GM23338 (cell line): ENCODE measurements at regions not wholly inside any gene's neighbourhood (a gene's known extent, or its start where the extent isn't known, plus 50 kb on each side); places are given as distances from the start of the nearest gene placed in this dataset.

Source experiments
- ATAC-seq: fragments of 200-7000 bp; cut with Tn5 transposase; 3 replicates; pipeline ENCODE4 v1.9.1; 2020
- DNase-seq: peaks from one replicate; pipeline ENCODE4 v3.0.0-alpha.2; 2015; ENCODE audit warnings: low spot score
- H2AFZ ChIP-seq: fragments of 200-600 bp; sonication (generic); 2 replicates; pipeline ENCODE4 v1.8.0; 2016; ENCODE audit warnings: antibody characterized with exemption, mild to moderate bottlenecking, moderate library complexity
- H3F3A ChIP-seq: fragments of 200-600 bp; sonication (generic); replicated peaks from 2 replicates; pipeline ENCODE4 v1.8.0; 2017; ENCODE audit warnings: antibody characterized with exemption, mixed run types, low read depth
- H3K27ac ChIP-seq: fragments of 200-600 bp; sonication (generic); 2 replicates; pipeline ENCODE4 v1.6.1; 2016; ENCODE audit warnings: low read depth
- H3K27me3 ChIP-seq: fragments of 200-600 bp; sonication (generic); 2 replicates; pipeline ENCODE4 v1.8.0; 2016; ENCODE audit warnings: mild to moderate bottlenecking, mixed run types, moderate library complexity; ENCODE audit not compliant: insufficient read depth
- H3K36me3 ChIP-seq: fragments of 200-600 bp; sonication (generic); 2 replicates; pipeline ENCODE4 v1.8.0; 2016; ENCODE audit warnings: mild to moderate bottlenecking; ENCODE audit not compliant: insufficient read depth
- H3K4me1 ChIP-seq: fragments of 200-600 bp; sonication (generic); 2 replicates; pipeline ENCODE4 v1.8.0; 2016; ENCODE audit warnings: mild to moderate bottlenecking, moderate library complexity; ENCODE audit not compliant: insufficient read depth
- H3K4me2 ChIP-seq: fragments of 200-600 bp; sonication (generic); 2 replicates; pipeline ENCODE4 v1.7.1; 2017; ENCODE audit warnings: mixed run types
- H3K4me3 ChIP-seq: fragments of 200-600 bp; sonication (generic); 2 replicates; pipeline ENCODE4 v1.6.1; 2016; ENCODE audit warnings: mixed run types
- H3K79me2 ChIP-seq: fragments of 200-600 bp; sonication (generic); replicated peaks from 2 replicates; pipeline ENCODE4 v1.8.0; 2017; ENCODE audit warnings: mild to moderate bottlenecking; ENCODE audit not compliant: insufficient read depth
- H3K9me2 ChIP-seq: fragments of 200-600 bp; sonication (generic); 2 replicates; pipeline ENCODE4 v1.8.0; 2017; ENCODE audit not compliant: insufficient read depth
- H4K20me1 ChIP-seq: fragments of 200-600 bp; sonication (generic); replicated peaks from 2 replicates; pipeline ENCODE4 v1.8.0; 2017; ENCODE audit warnings: mild to moderate bottlenecking; ENCODE audit not compliant: insufficient read depth
- H3K27ac Mint-ChIP-seq: 2 replicates; pipeline ENCODE4 v1.8.0; 2020; ENCODE audit warnings: inconsistent platforms, mild to moderate bottlenecking, moderate library complexity, mixed read lengths
- H3K27me3 Mint-ChIP-seq: 3 replicates; pipeline ENCODE4 v1.8.0; 2022; ENCODE audit warnings: low read depth, mild to moderate bottlenecking, moderate library complexity, mixed read lengths, inconsistent platforms; ENCODE audit not compliant: insufficient read depth, poor library complexity
- H3K36me3 Mint-ChIP-seq: 3 replicates; pipeline ENCODE4 v1.8.0; 2021; ENCODE audit warnings: low read depth, mild to moderate bottlenecking, inconsistent platforms, moderate library complexity, mixed read lengths
- H3K4me1 Mint-ChIP-seq: 3 replicates; pipeline ENCODE4 v1.8.0; 2020; ENCODE audit warnings: mild to moderate bottlenecking, inconsistent platforms, mixed read lengths
- H3K4me3 Mint-ChIP-seq: 3 replicates; pipeline ENCODE4 v1.8.0; 2021; ENCODE audit warnings: moderate library complexity, mild to moderate bottlenecking, inconsistent platforms, mixed read lengths
- H3K9me3 Mint-ChIP-seq: 3 replicates; pipeline ENCODE4 v1.8.0; 2020; ENCODE audit warnings: moderate library complexity, mild to moderate bottlenecking, inconsistent platforms, mixed read lengths
- CREB1 ChIP-seq: fragments of 250-450 bp; sonication (Bioruptor Pico); IDR thresholded peaks from 2 replicates; pipeline ENCODE4 v1.5.0; 2020; ENCODE audit warnings: low read depth, mild to moderate bottlenecking, moderate library complexity
- CTCF ChIP-seq, 2 experiments: fragments of 200-600 bp in 1 of 2; sonication (generic) in 1 of 2; conservative IDR thresholded peaks; 2 replicates each; pipeline versions ENCODE4 v1.5.1 to v1.6.1; 2016 to 2017; ENCODE audit warnings: antibody characterized with exemption in 2 of 2, low read depth in 2 of 2, mild to moderate bottlenecking in 2 of 2, moderate library complexity in 1 of 2
- ETS1 ChIP-seq: IDR thresholded peaks from 2 replicates; pipeline ENCODE4 v1.6.1; 2016; ENCODE audit warnings: antibody characterized with exemption
- EZH2phosphoT487 ChIP-seq: fragments of 200-600 bp; sonication (generic); IDR thresholded peaks from one replicate; pipeline ENCODE4 v1.8.1; 2018; ENCODE audit warnings: antibody characterized with exemption; ENCODE audit not compliant: unreplicated experiment
- JUNB ChIP-seq: IDR thresholded peaks from one replicate; pipeline ENCODE4 v1.6.1; 2016; ENCODE audit warnings: antibody characterized with exemption; ENCODE audit not compliant: unreplicated experiment

- Histone ChIP-seq H3K36me3 (no peaks in the 10 kb centered on the region), H3K27ac (no peak overlapping the region), H4K20me1 (no peaks in the 10 kb centered on the region), H3K9me2 (no peaks in the 10 kb centered on the region), H3K4me1 (no peaks in the 10 kb centered on the region), H2AFZ (peak overlapping the region; percentile 59; the same call in 1 of the 2 replicates), H3K79me2 (no peaks in the 10 kb centered on the region), H3K4me3 (no peak overlapping the region), H3K27me3 (no peaks in the 10 kb centered on the region), H3F3A (no peaks in the 10 kb centered on the region), H3K4me2 (no peak overlapping the region)
- peaks cover 4% of the 10 kb centered on the region; the same call in 2 of the 3 replicates for H3K36me3 Mint-ChIP-seq
- peak; percentile 14 for DNase-seq
- H3K4me3 Mint-ChIP-seq: no peak overlapping the region
- peaks cover 10% of the 10 kb centered on the region; the same call in 2 of the 3 replicates for H3K4me1 Mint-ChIP-seq
- peaks cover 3% of the 10 kb centered on the region for H3K27me3 Mint-ChIP-seq
- TF ChIP-seq ETS1 (no peak), EZH2phosphoT487 (no peak), CREB1 (no peak), JUNB (no peak), CTCF (conservative IDR thresholded peaks at IDR 0.05; ENCODE audit: low read depth in 2 of 2) (no peak)
- peak; percentile 65 for ATAC-seq
- no peaks in the 10 kb centered on the region for H3K9me3 Mint-ChIP-seq
- no peak overlapping the region for H3K27ac Mint-ChIP-seq
These were observed 51.6 kb upstream of the SRRM3 start for GRCh38 chr7:76149847-76150691.
